ENCODE measurements at regions not wholly inside any gene's neighbourhood (a gene's known extent, or its start where the extent isn't known, plus 50 kb on each side); places are given as distances from the start of the nearest gene placed in this dataset.

GRCh38 chr10:118924493-118924892, 105.0 kb upstream of the NANOS1 start:
- peaks cover 0 to 7% (median 4%) of the 10 kb centered on the region in 5 experiments for H3K9me3 ChIP-seq (ENCODE audit: control extremely low read depth in 1 of 5, control insufficient read depth in 4 of 5, insufficient read depth in 2 of 5, low read depth in 1 of 5, low read length in 4 of 5)
- no peak overlapping the region for H3K4me3 ChIP-seq (ENCODE audit: control insufficient read depth in 1 of 7, extremely low read depth in 1 of 7, insufficient read depth in 4 of 7, low read depth in 2 of 7, low read length in 6 of 7)
- CTCF ChIA-PET = no interaction called here
- H3K27me3 ChIP-seq (replicated peaks in 2 of 5; ENCODE audit: control insufficient read depth in 4 of 5, insufficient read depth in 5 of 5, low read length in 4 of 5) = peaks cover 0 to 5% (median 4%) of the 10 kb centered on the region in 5 experiments
- H3K27ac ChIP-seq (ENCODE audit: insufficient read depth in 1 of 2, low read depth in 1 of 2, low read length in 2 of 2, poor library complexity in 1 of 2, severe bottlenecking in 2 of 2) = no peak overlapping the region
- POLR2A ChIA-PET = interaction anchor here (0.5 kb wide), 1 partner anchor 155 kb away, joined by 3 read pairs; no protein-coding TSS in a partner anchor
- WGBS (ENCODE audit: insufficient coverage) = 94% methylated on average over 2 of the region's 3 CpGs
- H3K36me3 ChIP-seq (ENCODE audit: control insufficient read depth in 4 of 4, insufficient read depth in 4 of 4, low read length in 3 of 4) = no peaks in the 10 kb centered on the region
- H3K4me1 ChIP-seq (ENCODE audit: control extremely low read depth in 1 of 4, control insufficient read depth in 4 of 4, insufficient read depth in 4 of 4, low read length in 3 of 4) = no peaks in the 10 kb centered on the region
- no peak for DNase-seq

- 74% methylated on average over 7 of the region's 8 CpGs for WGBS (ENCODE audit: insufficient coverage)
- DNase-seq = no peak
These were observed 104.0 kb upstream of the NANOS1 start for GRCh38 chr10:118925404-118926071.

GRCh38 chr10:118926072-118926417, 103.5 kb upstream of the NANOS1 start:
- peaks cover 0 to 5% (median 4%) of the 10 kb centered on the region in 5 experiments for H3K27me3 ChIP-seq (replicated peaks in 2 of 5; ENCODE audit: control insufficient read depth in 4 of 5, insufficient read depth in 5 of 5, low read length in 4 of 5)
- H3K36me3 ChIP-seq (ENCODE audit: control insufficient read depth in 4 of 4, insufficient read depth in 4 of 4, low read length in 3 of 4) = no peaks in the 10 kb centered on the region
- CTCF ChIA-PET = no interaction called here
- H3K27ac ChIP-seq (ENCODE audit: insufficient read depth in 1 of 2, low read depth in 1 of 2, low read length in 2 of 2, poor library complexity in 1 of 2, severe bottlenecking in 2 of 2) = no peak overlapping the region
- POLR2A ChIA-PET = no interaction called here
- WGBS (ENCODE audit: insufficient coverage) = 87% methylated on average over 3 of the region's 3 CpGs
- H3K4me1 ChIP-seq (ENCODE audit: control extremely low read depth in 1 of 4, control insufficient read depth in 4 of 4, insufficient read depth in 4 of 4, low read length in 3 of 4) = no peaks in the 10 kb centered on the region
- no peak overlapping the region for H3K4me3 ChIP-seq (ENCODE audit: control insufficient read depth in 1 of 7, extremely low read depth in 1 of 7, insufficient read depth in 4 of 7, low read depth in 2 of 7, low read length in 6 of 7)
- no peak for DNase-seq
- H3K9me3 ChIP-seq (ENCODE audit: control extremely low read depth in 1 of 5, control insufficient read depth in 4 of 5, insufficient read depth in 2 of 5, low read depth in 1 of 5, low read length in 4 of 5) = peaks cover 0 to 14% (median 5%) of the 10 kb centered on the region in 5 experiments

More at GRCh38 chr10:118925404-118926071, 104.0 kb upstream of the NANOS1 start:
- POLR2A ChIA-PET = no interaction called here
- H3K9me3 ChIP-seq (ENCODE audit: control extremely low read depth in 1 of 5, control insufficient read depth in 4 of 5, insufficient read depth in 2 of 5, low read depth in 1 of 5, low read length in 4 of 5) = peaks cover 0 to 12% (median 5%) of the 10 kb centered on the region in 5 experiments
- no peaks in the 10 kb centered on the region for H3K4me1 ChIP-seq (ENCODE audit: control extremely low read depth in 1 of 4, control insufficient read depth in 4 of 4, insufficient read depth in 4 of 4, low read length in 3 of 4)
- H3K27ac ChIP-seq (ENCODE audit: insufficient read depth in 1 of 2, low read depth in 1 of 2, low read length in 2 of 2, poor library complexity in 1 of 2, severe bottlenecking in 2 of 2) = no peak overlapping the region
- peaks cover 0 to 5% (median 4%) of the 10 kb centered on the region in 5 experiments for H3K27me3 ChIP-seq (replicated peaks in 2 of 5; ENCODE audit: control insufficient read depth in 4 of 5, insufficient read depth in 5 of 5, low read length in 4 of 5)
- H3K4me3 ChIP-seq (ENCODE audit: control insufficient read depth in 1 of 7, extremely low read depth in 1 of 7, insufficient read depth in 4 of 7, low read depth in 2 of 7, low read length in 6 of 7) = no peak overlapping the region
- H3K36me3 ChIP-seq (ENCODE audit: control insufficient read depth in 4 of 4, insufficient read depth in 4 of 4, low read length in 3 of 4) = no peaks in the 10 kb centered on the region
- CTCF ChIA-PET = no interaction called here

GRCh38 chr10:118926441-118926840, 103.1 kb upstream of the NANOS1 start:
- ChIA-PET CTCF (no interaction called here), POLR2A (no interaction called here)
- Histone ChIP-seq H3K27me3 (replicated peaks in 2 of 5; ENCODE audit: control insufficient read depth in 4 of 5, insufficient read depth in 5 of 5, low read length in 4 of 5) (peaks cover 0 to 5% (median 4%) of the 10 kb centered on the region in 5 experiments), H3K4me3 (ENCODE audit: control insufficient read depth in 1 of 7, extremely low read depth in 1 of 7, insufficient read depth in 4 of 7, low read depth in 2 of 7, low read length in 6 of 7) (no peak overlapping the region), H3K4me1 (ENCODE audit: control extremely low read depth in 1 of 4, control insufficient read depth in 4 of 4, insufficient read depth in 4 of 4, low read length in 3 of 4) (no peaks in the 10 kb centered on the region), H3K36me3 (ENCODE audit: control insufficient read depth in 4 of 4, insufficient read depth in 4 of 4, low read length in 3 of 4) (no peaks in the 10 kb centered on the region), H3K27ac (ENCODE audit: insufficient read depth in 1 of 2, low read depth in 1 of 2, low read length in 2 of 2, poor library complexity in 1 of 2, severe bottlenecking in 2 of 2) (no peak overlapping the region), H3K9me3 (ENCODE audit: control extremely low read depth in 1 of 5, control insufficient read depth in 4 of 5, insufficient read depth in 2 of 5, low read depth in 1 of 5, low read length in 4 of 5) (peaks cover 0 to 17% (median 5%) of the 10 kb centered on the region in 5 experiments)
- DNase-seq = no peak
- WGBS (ENCODE audit: insufficient coverage) = 96% methylated on average over 6 of the region's 6 CpGs

DNA sequence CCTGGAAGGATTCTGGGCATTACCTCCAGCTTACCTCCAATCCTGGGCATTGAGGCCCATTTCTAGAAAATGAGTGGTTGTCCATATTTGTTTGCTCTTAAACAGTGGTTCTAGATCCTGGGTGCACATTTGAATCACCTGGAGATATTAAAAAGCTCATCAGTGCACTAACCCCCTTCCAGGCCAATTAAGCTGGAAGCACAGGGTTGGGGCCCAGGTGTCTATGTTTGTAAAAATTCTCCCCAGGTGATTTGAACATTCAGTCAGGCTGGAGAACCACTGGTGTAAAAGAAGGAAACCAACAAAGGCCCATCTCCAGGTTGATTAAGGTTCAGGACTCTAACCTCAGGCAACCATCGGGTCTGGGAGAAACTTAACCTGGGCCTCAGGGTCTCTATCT, 102.6 kb upstream of the NANOS1 start:
- H3K9me3 ChIP-seq (ENCODE audit: control extremely low read depth in 1 of 5, control insufficient read depth in 4 of 5, insufficient read depth in 2 of 5, low read depth in 1 of 5, low read length in 4 of 5) = peaks cover 0 to 21% (median 5%) of the 10 kb centered on the region in 5 experiments

DNA sequence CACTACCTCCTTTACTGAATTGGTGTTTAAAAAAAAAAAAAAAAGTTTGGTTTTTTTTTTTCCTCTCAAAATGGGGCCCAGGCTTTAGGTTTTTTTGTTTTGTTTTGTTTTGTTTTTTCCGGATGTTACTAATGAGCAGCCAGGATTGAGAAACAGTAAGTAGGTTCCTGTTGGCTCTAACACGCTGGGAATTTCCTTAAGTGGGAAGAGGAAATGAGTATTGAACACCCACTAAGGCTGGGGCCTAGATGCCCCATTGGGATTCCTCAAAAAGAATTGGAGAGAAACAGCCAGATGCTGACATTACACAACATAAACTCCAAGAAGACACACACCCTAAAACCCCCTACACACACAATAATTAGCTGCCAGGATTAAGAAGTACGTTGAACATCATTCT, 102.2 kb upstream of the NANOS1 start:
- ChIA-PET POLR2A (no interaction called here), CTCF (no interaction called here)
- Histone ChIP-seq H3K4me1 (ENCODE audit: control extremely low read depth in 1 of 4, control insufficient read depth in 4 of 4, insufficient read depth in 4 of 4, low read length in 3 of 4) (no peaks in the 10 kb centered on the region), H3K9me3 (ENCODE audit: control extremely low read depth in 1 of 5, control insufficient read depth in 4 of 5, insufficient read depth in 2 of 5, low read depth in 1 of 5, low read length in 4 of 5) (peaks cover 0 to 21% (median 5%) of the 10 kb centered on the region in 5 experiments), H3K4me3 (ENCODE audit: control insufficient read depth in 1 of 7, extremely low read depth in 1 of 7, insufficient read depth in 4 of 7, low read depth in 2 of 7, low read length in 6 of 7) (no peak overlapping the region), H3K27me3 (replicated peaks in 2 of 5; ENCODE audit: control insufficient read depth in 4 of 5, insufficient read depth in 5 of 5, low read length in 4 of 5) (peaks cover 0 to 4% (median 2%) of the 10 kb centered on the region in 5 experiments), H3K36me3 (ENCODE audit: control insufficient read depth in 4 of 4, insufficient read depth in 4 of 4, low read length in 3 of 4) (no peaks in the 10 kb centered on the region), H3K27ac (ENCODE audit: insufficient read depth in 1 of 2, low read depth in 1 of 2, low read length in 2 of 2, poor library complexity in 1 of 2, severe bottlenecking in 2 of 2) (no peak overlapping the region)
- WGBS (ENCODE audit: insufficient coverage) = 94% methylated on average over 1 of the region's 3 CpGs
- no peak for DNase-seq

More for the DNA sequence above, 102.6 kb upstream of the NANOS1 start:
- Histone ChIP-seq H3K4me3 (ENCODE audit: control insufficient read depth in 1 of 7, extremely low read depth in 1 of 7, insufficient read depth in 4 of 7, low read depth in 2 of 7, low read length in 6 of 7) (no peak overlapping the region), H3K4me1 (ENCODE audit: control extremely low read depth in 1 of 4, control insufficient read depth in 4 of 4, insufficient read depth in 4 of 4, low read length in 3 of 4) (no peaks in the 10 kb centered on the region), H3K36me3 (ENCODE audit: control insufficient read depth in 4 of 4, insufficient read depth in 4 of 4, low read length in 3 of 4) (no peaks in the 10 kb centered on the region), H3K27ac (ENCODE audit: insufficient read depth in 1 of 2, low read depth in 1 of 2, low read length in 2 of 2, poor library complexity in 1 of 2, severe bottlenecking in 2 of 2) (no peak overlapping the region), H3K27me3 (replicated peaks in 2 of 5; ENCODE audit: control insufficient read depth in 4 of 5, insufficient read depth in 5 of 5, low read length in 4 of 5) (peaks cover 0 to 4% (median 2%) of the 10 kb centered on the region in 5 experiments)
- ChIA-PET POLR2A (no interaction called here), CTCF (no interaction called here)
- DNase-seq = no peak
- WGBS (ENCODE audit: insufficient coverage) = 100% methylated on average over 1 of the region's 1 CpG

- CTCF ChIA-PET = no interaction called here
- Histone ChIP-seq H3K27me3 (replicated peaks in 2 of 5; ENCODE audit: control insufficient read depth in 4 of 5, insufficient read depth in 5 of 5, low read length in 4 of 5) (peaks cover 0 to 5% (median 0%) of the 10 kb centered on the region in 5 experiments), H3K4me1 (ENCODE audit: control extremely low read depth in 1 of 4, control insufficient read depth in 4 of 4, insufficient read depth in 4 of 4, low read length in 3 of 4) (no peaks in the 10 kb centered on the region), H3K9me3 (ENCODE audit: control extremely low read depth in 1 of 5, control insufficient read depth in 4 of 5, insufficient read depth in 2 of 5, low read depth in 1 of 5, low read length in 4 of 5) (peaks cover 0 to 24% (median 5%) of the 10 kb centered on the region in 5 experiments), H3K36me3 (ENCODE audit: control insufficient read depth in 4 of 4, insufficient read depth in 4 of 4, low read length in 3 of 4) (no peaks in the 10 kb centered on the region), H3K4me3 (ENCODE audit: control insufficient read depth in 1 of 7, extremely low read depth in 1 of 7, insufficient read depth in 4 of 7, low read depth in 2 of 7, low read length in 6 of 7) (no peak overlapping the region), H3K27ac (ENCODE audit: insufficient read depth in 1 of 2, low read depth in 1 of 2, low read length in 2 of 2, poor library complexity in 1 of 2, severe bottlenecking in 2 of 2) (no peak overlapping the region)
- WGBS (ENCODE audit: insufficient coverage) = 0% methylated on average over 1 of the region's 1 CpG
- POLR2A ChIA-PET = no interaction called here
- no peak for DNase-seq
These were observed 98.9 kb upstream of the NANOS1 start for GRCh38 chr10:118930614-118931013.

Data from common myeloid progenitor, CD34-positive (primary cell).